Stimulated activated CD4-positive, alpha-beta T cell treated with anti-CD3 and anti-CD28 coated beads, Interleukin-12 subunit alpha, Interleukin-12 subunit beta, amount 100 ng/mL, for 24 hours (primary cell): ENCODE measurements at regions not wholly inside any gene's neighbourhood (a gene's known extent, or its start where the extent isn't known, plus 50 kb on each side); places are given as distances from the start of the nearest gene placed in this dataset.

Experiments used
- DNase-seq, 2 experiments: peaks; one replicate each; pipeline ENCODE4 v3.0.0-alpha.2; 2020; ENCODE audit warnings: low read depth in 2 of 2

GRCh38 chr4:23169608-23170311 is 477.0 kb downstream of the GBA3 start:
- no peak for DNase-seq

GRCh38 chr4:23166919-23167318 is 474.2 kb downstream of the GBA3 start:
- no peak for DNase-seq

- DNase-seq, result no peak
These were observed 473.7 kb downstream of the GBA3 start for GRCh38 chr4:23166407-23166806.

GRCh38 chr4:23165669-23166068 is 472.9 kb downstream of the GBA3 start:
- no peak for DNase-seq

GRCh38 chr4:23163647-23164436 is 471.1 kb downstream of the GBA3 start:
- no peak for DNase-seq

- no peak for DNase-seq
These were observed 469.5 kb downstream of the GBA3 start for GRCh38 chr4:23162275-23162674.

GRCh38 chr4:23161787-23162186 is 469.1 kb downstream of the GBA3 start:
- no peak for DNase-seq

- no peak for DNase-seq
These were observed 460.3 kb downstream of the GBA3 start for GRCh38 chr4:23153076-23153475.

GRCh38 chr4:23149815-23150214 is 457.1 kb downstream of the GBA3 start:
- no peak for DNase-seq

- DNase-seq, result no peak
These were observed 452.0 kb downstream of the GBA3 start for GRCh38 chr4:23144707-23145106.

- DNase-seq, result no peak
These were observed 443.3 kb downstream of the GBA3 start for GRCh38 chr4:23135792-23136645.

- DNase-seq, result no peak
These were observed 441.6 kb downstream of the GBA3 start for GRCh38 chr4:23134331-23134730.

- no peak for DNase-seq
These were observed 438.1 kb downstream of the GBA3 start for GRCh38 chr4:23130845-23131244.

GRCh38 chr4:23125118-23125517 is 432.4 kb downstream of the GBA3 start:
- no peak for DNase-seq

GRCh38 chr4:23122666-23123400 is 430.1 kb downstream of the GBA3 start:
- DNase-seq, result no peak

GRCh38 chr4:23120374-23120773 is 427.6 kb downstream of the GBA3 start:
- DNase-seq, result no peak

- DNase-seq, result no peak
These were observed 425.1 kb downstream of the GBA3 start for GRCh38 chr4:23117826-23118225.

GRCh38 chr4:23114538-23114937 is 421.8 kb downstream of the GBA3 start:
- DNase-seq, result no peak

- DNase-seq, result no peak
These were observed 420.4 kb downstream of the GBA3 start for GRCh38 chr4:23113104-23113503.

- DNase-seq, result no peak
These were observed 413.8 kb downstream of the GBA3 start for GRCh38 chr4:23106516-23106915.

GRCh38 chr4:23105759-23106370 is 413.1 kb downstream of the GBA3 start:
- no peak for DNase-seq
